OCI-LY3 (cell line): ENCODE measurements at regions not wholly inside any gene's neighbourhood (a gene's known extent, or its start where the extent isn't known, plus 50 kb on each side); places are given as distances from the start of the nearest gene placed in this dataset.

Experiments used
- H2AFZ ChIP-seq: fragments of 200-600, 300-600 bp; shearing (Covaris generic); 2 replicates; pipeline ENCODE4 v1.6.0; 2014; ENCODE audit warnings: antibody characterized with exemption, low read depth, low read length
- H3K27ac ChIP-seq: fragments of 200-600, 300-600 bp; sonication (generic); 2 replicates; pipeline ENCODE4 v1.5.1; 2014; ENCODE audit warnings: mild to moderate bottlenecking, low read length, moderate library complexity, mixed read lengths
- H3K27me3 ChIP-seq: fragments of 200-600, 300-600 bp; sonication (generic); 2 replicates; pipeline ENCODE4 v1.6.1; 2014; ENCODE audit warnings: low read depth, low read length, mixed read lengths
- H3K36me3 ChIP-seq: fragments of 200-600, 300-600 bp; sonication (generic); replicated peaks from 2 replicates; pipeline ENCODE3; 2014; ENCODE audit warnings: low read depth, low read length, mixed read lengths
- H3K4me1 ChIP-seq: fragments of 300-600, 200-600 bp; sonication (generic); 2 replicates; pipeline ENCODE4 v1.6.1; 2014; ENCODE audit warnings: low read length, mixed read lengths
- H3K4me2 ChIP-seq: fragments of 200-600, 300-600 bp; sonication (generic); 2 replicates; pipeline ENCODE4 v1.6.1; 2014; ENCODE audit warnings: low read length, mixed read lengths
- H3K4me3 ChIP-seq: fragments of 300-600, 200-600 bp; sonication (generic); 2 replicates; pipeline ENCODE4 v1.5.1; 2014; ENCODE audit warnings: antibody characterized with exemption, mild to moderate bottlenecking, low read length, moderate library complexity
- H3K79me2 ChIP-seq: fragments of 300-600, 200-600 bp; shearing (Covaris generic); 2 replicates; pipeline ENCODE4 v1.6.1; 2014; ENCODE audit warnings: mild to moderate bottlenecking, low read length, mixed read lengths
- H3K9ac ChIP-seq: fragments of 300-600, 200-600 bp; shearing (Covaris generic); 2 replicates; pipeline ENCODE4 v1.6.0; 2014; ENCODE audit warnings: mild to moderate bottlenecking, low read length, moderate library complexity
- H3K9me3 ChIP-seq: fragments of 200-600, 300-600 bp; shearing (Covaris generic); 2 replicates; pipeline ENCODE4 v1.6.1; 2014; ENCODE audit warnings: low read length, mixed read lengths; ENCODE audit not compliant: insufficient read depth
- H4K20me1 ChIP-seq: fragments of 200-600, 300-600 bp; sonication (generic); 2 replicates; pipeline ENCODE4 v1.6.1; 2016; ENCODE audit warnings: low read length, mixed read lengths; ENCODE audit not compliant: insufficient read depth
- EZH2phosphoT487 ChIP-seq: fragments of 200-600 bp; shearing (Covaris generic); IDR thresholded peaks from 2 replicates; pipeline ENCODE4 v1.6.1; 2018; ENCODE audit warnings: antibody characterized with exemption, mixed run types, low read depth
- TF ChIP-seq, protein P1 (sequence below): fragments of 200-600, 300-600 bp; sonication (generic); IDR thresholded peaks from 2 replicates; pipeline ENCODE4 v1.5.1; 2014; ENCODE audit warnings: antibody characterized with exemption, low read length, low read depth

DNA sequence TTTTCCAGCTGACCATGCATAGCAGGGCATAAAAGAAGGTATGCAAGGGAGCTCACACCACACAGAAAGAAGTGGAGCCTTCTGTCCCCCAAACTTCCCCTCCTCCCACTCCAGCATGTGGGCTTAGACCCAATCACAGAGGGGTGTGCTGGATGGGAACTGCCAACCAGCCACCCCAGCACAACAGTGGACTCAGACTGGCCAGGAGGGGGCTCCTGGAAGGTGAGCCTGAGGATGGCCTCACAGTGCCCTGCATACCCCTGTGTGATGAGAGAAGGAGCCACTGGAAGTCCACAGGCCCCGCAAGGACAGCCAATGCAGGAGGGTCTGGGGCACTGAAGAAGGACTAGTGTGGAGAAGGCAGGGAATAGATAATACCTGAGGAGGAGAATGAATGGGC, 106.9 kb upstream of the SERP2 start:
- H3K9me3 ChIP-seq: no peaks in the 10 kb centered on the region
- H3K4me2 ChIP-seq: no peak overlapping the region
- H3K4me1 ChIP-seq: no peaks in the 10 kb centered on the region

GRCh38 chr13:44267203-44267602, 106.4 kb upstream of the SERP2 start:
- Histone ChIP-seq H4K20me1 (no peaks in the 10 kb centered on the region), H3K4me3 (no peak overlapping the region), H3K36me3 (no peaks in the 10 kb centered on the region), H2AFZ (no peak overlapping the region), H3K9me3 (no peaks in the 10 kb centered on the region), H3K4me2 (no peak overlapping the region), H3K27me3 (peaks cover 51% of the 10 kb centered on the region), H3K79me2 (no peaks in the 10 kb centered on the region), H3K4me1 (no peaks in the 10 kb centered on the region), H3K9ac (no peak overlapping the region), H3K27ac (no peak overlapping the region)
- TF ChIP-seq, protein P1, sequence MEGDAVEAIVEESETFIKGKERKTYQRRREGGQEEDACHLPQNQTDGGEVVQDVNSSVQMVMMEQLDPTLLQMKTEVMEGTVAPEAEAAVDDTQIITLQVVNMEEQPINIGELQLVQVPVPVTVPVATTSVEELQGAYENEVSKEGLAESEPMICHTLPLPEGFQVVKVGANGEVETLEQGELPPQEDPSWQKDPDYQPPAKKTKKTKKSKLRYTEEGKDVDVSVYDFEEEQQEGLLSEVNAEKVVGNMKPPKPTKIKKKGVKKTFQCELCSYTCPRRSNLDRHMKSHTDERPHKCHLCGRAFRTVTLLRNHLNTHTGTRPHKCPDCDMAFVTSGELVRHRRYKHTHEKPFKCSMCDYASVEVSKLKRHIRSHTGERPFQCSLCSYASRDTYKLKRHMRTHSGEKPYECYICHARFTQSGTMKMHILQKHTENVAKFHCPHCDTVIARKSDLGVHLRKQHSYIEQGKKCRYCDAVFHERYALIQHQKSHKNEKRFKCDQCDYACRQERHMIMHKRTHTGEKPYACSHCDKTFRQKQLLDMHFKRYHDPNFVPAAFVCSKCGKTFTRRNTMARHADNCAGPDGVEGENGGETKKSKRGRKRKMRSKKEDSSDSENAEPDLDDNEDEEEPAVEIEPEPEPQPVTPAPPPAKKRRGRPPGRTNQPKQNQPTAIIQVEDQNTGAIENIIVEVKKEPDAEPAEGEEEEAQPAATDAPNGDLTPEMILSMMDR: no peak
- TF ChIP-seq EZH2phosphoT487: no peak

More for the DNA sequence above, 106.9 kb upstream of the SERP2 start:
- TF ChIP-seq, protein P1: no peak
- no peak for TF ChIP-seq EZH2phosphoT487
- H4K20me1 ChIP-seq: no peaks in the 10 kb centered on the region
- H3K79me2 ChIP-seq: no peaks in the 10 kb centered on the region
- no peaks in the 10 kb centered on the region for H3K36me3 ChIP-seq
- H2AFZ ChIP-seq: no peak overlapping the region
- H3K27me3 ChIP-seq: peaks cover 54% of the 10 kb centered on the region
- H3K27ac ChIP-seq: no peak overlapping the region
- no peak overlapping the region for H3K9ac ChIP-seq
- no peak overlapping the region for H3K4me3 ChIP-seq

GRCh38 chr13:44267980-44268379, 105.6 kb upstream of the SERP2 start:
- Histone ChIP-seq H3K4me3 (no peak overlapping the region), H3K79me2 (no peaks in the 10 kb centered on the region), H3K9ac (no peak overlapping the region), H4K20me1 (no peaks in the 10 kb centered on the region), H3K36me3 (no peaks in the 10 kb centered on the region), H2AFZ (no peak overlapping the region), H3K27me3 (peaks cover 51% of the 10 kb centered on the region), H3K27ac (no peak overlapping the region), H3K4me1 (no peaks in the 10 kb centered on the region), H3K9me3 (no peaks in the 10 kb centered on the region), H3K4me2 (no peak overlapping the region)
- no peak for TF ChIP-seq EZH2phosphoT487
- TF ChIP-seq, protein P1: no peak

DNA sequence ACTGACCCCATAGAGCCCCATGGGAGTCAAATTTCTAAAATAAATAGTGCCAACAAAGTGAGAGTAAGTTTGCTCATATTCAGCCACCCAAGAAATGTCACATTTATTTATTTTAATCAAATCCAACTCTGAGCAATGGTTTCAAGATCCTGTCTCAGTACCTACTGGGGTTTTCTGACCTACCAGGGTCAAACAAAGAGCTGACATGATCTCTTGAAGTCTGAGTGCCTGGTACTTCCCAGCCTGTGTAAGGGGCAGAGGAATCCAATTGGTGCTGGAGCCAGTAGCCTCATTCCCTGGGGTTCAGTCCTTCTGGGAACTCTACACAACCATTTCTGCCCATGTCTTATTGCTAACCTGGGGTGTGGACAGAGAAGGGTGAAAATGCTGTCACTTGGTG, 104.6 kb upstream of the SERP2 start:
- no peak overlapping the region for H3K4me2 ChIP-seq
- peaks cover 43% of the 10 kb centered on the region for H3K27me3 ChIP-seq
- no peak for TF ChIP-seq EZH2phosphoT487
- TF ChIP-seq, protein P1: no peak

More for the DNA sequence above, 104.6 kb upstream of the SERP2 start:
- H3K4me1 ChIP-seq: peaks cover 1% of the 10 kb centered on the region
- H3K79me2 ChIP-seq: no peaks in the 10 kb centered on the region
- H3K36me3 ChIP-seq: no peaks in the 10 kb centered on the region
- no peak overlapping the region for H3K27ac ChIP-seq
- H2AFZ ChIP-seq: no peak overlapping the region
- H3K9ac ChIP-seq: no peak overlapping the region
- no peaks in the 10 kb centered on the region for H3K9me3 ChIP-seq
- no peaks in the 10 kb centered on the region for H4K20me1 ChIP-seq
- H3K4me3 ChIP-seq: no peak overlapping the region
